Fibroblast of skin of left quadriceps (primary cell): ENCODE measurements at regions not wholly inside any gene's neighbourhood (a gene's known extent, or its start where the extent isn't known, plus 50 kb on each side); places are given as distances from the start of the nearest gene placed in this dataset.

Experiments used
- DNase-seq, 2 experiments: peaks; one replicate each; pipeline ENCODE4 v3.0.0-alpha.2; 2013; ENCODE audit warnings: low read depth in 2 of 2

GRCh38 chr1:239218301-239218700 is 168.1 kb upstream of the CHRM3 start:
- DNase-seq: no peak

- no peak for DNase-seq
Measured at GRCh38 chr1:239212811-239213220, 173.6 kb upstream of the CHRM3 start.

- no peak for DNase-seq
Measured at GRCh38 chr1:239209591-239209990, 176.8 kb upstream of the CHRM3 start.

- DNase-seq: no peak
Measured at GRCh38 chr1:239204401-239204800, 182.0 kb upstream of the CHRM3 start.

GRCh38 chr1:239197871-239198270 is 188.5 kb upstream of the CHRM3 start:
- DNase-seq: no peak

- DNase-seq: no peak
Measured at GRCh38 chr1:239189998-239190512, 196.3 kb upstream of the CHRM3 start.

GRCh38 chr1:239186487-239186886 is 199.9 kb upstream of the CHRM3 start:
- DNase-seq: no peak

GRCh38 chr1:239185245-239185619 is 201.1 kb upstream of the CHRM3 start:
- DNase-seq: no peak

GRCh38 chr1:239184561-239185244 is 201.7 kb upstream of the CHRM3 start:
- peak; percentile 0 for DNase-seq

- no peak for DNase-seq
Measured at GRCh38 chr1:239178961-239179360, 207.4 kb upstream of the CHRM3 start.

- no peak for DNase-seq
Measured at GRCh38 chr1:239174880-239175279, 211.5 kb upstream of the CHRM3 start.

GRCh38 chr1:239170828-239171227 is 215.5 kb upstream of the CHRM3 start:
- no peak for DNase-seq

GRCh38 chr1:239169276-239169675 is 217.1 kb upstream of the CHRM3 start:
- DNase-seq: no peak

- DNase-seq: no peak
Measured at GRCh38 chr1:239164451-239165180, 221.8 kb upstream of the CHRM3 start.

GRCh38 chr1:239155466-239156091 is 230.8 kb upstream of the CHRM3 start:
- DNase-seq: no peak

GRCh38 chr1:239151937-239152336 is 234.4 kb upstream of the CHRM3 start:
- DNase-seq: no peak

- DNase-seq: no peak
Measured at GRCh38 chr1:239140968-239141367, 245.4 kb upstream of the CHRM3 start.

GRCh38 chr1:239139801-239140200 is 246.6 kb upstream of the CHRM3 start:
- DNase-seq: no peak

- no peak for DNase-seq
Measured at GRCh38 chr1:239128541-239128940, 257.8 kb upstream of the CHRM3 start.

GRCh38 chr1:239126884-239127283 is 259.5 kb upstream of the CHRM3 start:
- no peak for DNase-seq

- no peak for DNase-seq
Measured at GRCh38 chr1:239125893-239126292, 260.5 kb upstream of the CHRM3 start.

- DNase-seq: peak in 1 of 2 experiments; percentile 3
Measured at GRCh38 chr1:239125027-239125426, 261.3 kb upstream of the CHRM3 start.

- no peak for DNase-seq
Measured at GRCh38 chr1:239123260-239123659, 263.1 kb upstream of the CHRM3 start.
